Forelimb muscle (tissue), 1 donor: ENCODE measurements at regions not wholly inside any gene's neighbourhood (a gene's known extent, or its start where the extent isn't known, plus 50 kb on each side); places are given as distances from the start of the nearest gene placed in this dataset.
"Not testable (repeated sequence)": the region's sequence is repeated elsewhere in the genome, so short reads cannot be mapped to it uniquely, and the experiment has no call there.

Source experiments
- DNase-seq: peaks from one replicate; pipeline ENCODE4 v3.0.0-alpha.2; 2013; ENCODE audit warnings: low read depth

- DNase-seq, result no peak
Measured at GRCh38 chr20:41784209-41784958, 166.2 kb upstream of the CHD6 start.

GRCh38 chr20:41783423-41784208, 165.4 kb upstream of the CHD6 start:
- no peak for DNase-seq

GRCh38 chr20:41782730-41783406, 164.7 kb upstream of the CHD6 start:
- DNase-seq, result no peak

GRCh38 chr20:41782255-41782654, 164.1 kb upstream of the CHD6 start:
- no peak for DNase-seq

- DNase-seq, result no peak
Measured at GRCh38 chr20:41776421-41776820, 158.2 kb upstream of the CHD6 start.

- DNase-seq, result no peak
Measured at GRCh38 chr20:41774291-41774690, 156.1 kb upstream of the CHD6 start.

- no peak for DNase-seq
Measured at GRCh38 chr20:41770965-41771364, 152.8 kb upstream of the CHD6 start.

GRCh38 chr20:41770427-41770826, 152.2 kb upstream of the CHD6 start:
- DNase-seq, result no peak

- DNase-seq, result no peak
Measured at GRCh38 chr20:41769592-41770018, 151.4 kb upstream of the CHD6 start.

GRCh38 chr20:41750137-41750536, 132.0 kb upstream of the CHD6 start:
- DNase-seq, result no peak

- no peak for DNase-seq
Measured at GRCh38 chr20:41748756-41749582, 130.8 kb upstream of the CHD6 start.

- no peak for DNase-seq
Measured at GRCh38 chr20:41748051-41748450, 129.9 kb upstream of the CHD6 start.

GRCh38 chr20:41747226-41747625, 129.0 kb upstream of the CHD6 start:
- no peak for DNase-seq

- DNase-seq, result no peak
Measured at GRCh38 chr20:41746635-41747034, 128.5 kb upstream of the CHD6 start.

- no peak for DNase-seq
Measured at GRCh38 chr20:41738604-41739206, 120.5 kb upstream of the CHD6 start.

GRCh38 chr20:41735949-41736348, 117.8 kb upstream of the CHD6 start:
- DNase-seq, result no peak

GRCh38 chr20:41734506-41734945, 116.3 kb upstream of the CHD6 start:
- DNase-seq, result no peak

- no peak for DNase-seq
Measured at GRCh38 chr20:41733151-41733550, 115.0 kb upstream of the CHD6 start.

- not testable (repeated sequence) for DNase-seq
Measured at GRCh38 chr20:41731198-41731597, 113.0 kb upstream of the CHD6 start.

GRCh38 chr20:41727681-41728080, 109.5 kb upstream of the CHD6 start:
- DNase-seq, result not testable (repeated sequence)

GRCh38 chr20:41726727-41727126, 108.5 kb upstream of the CHD6 start:
- DNase-seq, result no peak
